ENCODE measurements at regions not wholly inside any gene's neighbourhood (a gene's known extent, or its start where the extent isn't known, plus 50 kb on each side); places are given as distances from the start of the nearest gene placed in this dataset.
"Not testable (repeated sequence)": the region's sequence is repeated elsewhere in the genome, so short reads cannot be mapped to it uniquely, and the experiment has no call there.

DNA sequence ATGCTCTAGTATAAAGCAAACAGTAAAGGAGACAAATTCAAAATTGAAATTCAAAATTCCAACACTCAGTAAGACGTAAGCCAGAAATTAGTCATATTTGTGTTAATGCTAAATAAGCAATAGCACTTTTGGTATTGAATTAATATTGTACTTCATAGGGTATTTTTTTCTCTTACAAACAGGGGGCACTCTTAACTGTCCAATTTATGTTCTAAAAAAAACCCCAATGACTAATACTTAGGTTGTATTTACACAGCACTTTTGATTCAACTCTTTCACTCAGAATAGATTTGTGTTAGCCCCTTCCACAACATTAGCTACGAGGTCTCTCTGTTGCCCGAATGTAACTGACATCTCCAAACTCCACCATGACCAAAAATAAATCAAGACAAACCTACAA lies 284.9 kb upstream of the COBL start:
- in situ Hi-C loops (cut with HindIII; ENCODE audit: low sequenced_read_pairs) = no loop called here
- TF ChIP-seq, protein P1, sequence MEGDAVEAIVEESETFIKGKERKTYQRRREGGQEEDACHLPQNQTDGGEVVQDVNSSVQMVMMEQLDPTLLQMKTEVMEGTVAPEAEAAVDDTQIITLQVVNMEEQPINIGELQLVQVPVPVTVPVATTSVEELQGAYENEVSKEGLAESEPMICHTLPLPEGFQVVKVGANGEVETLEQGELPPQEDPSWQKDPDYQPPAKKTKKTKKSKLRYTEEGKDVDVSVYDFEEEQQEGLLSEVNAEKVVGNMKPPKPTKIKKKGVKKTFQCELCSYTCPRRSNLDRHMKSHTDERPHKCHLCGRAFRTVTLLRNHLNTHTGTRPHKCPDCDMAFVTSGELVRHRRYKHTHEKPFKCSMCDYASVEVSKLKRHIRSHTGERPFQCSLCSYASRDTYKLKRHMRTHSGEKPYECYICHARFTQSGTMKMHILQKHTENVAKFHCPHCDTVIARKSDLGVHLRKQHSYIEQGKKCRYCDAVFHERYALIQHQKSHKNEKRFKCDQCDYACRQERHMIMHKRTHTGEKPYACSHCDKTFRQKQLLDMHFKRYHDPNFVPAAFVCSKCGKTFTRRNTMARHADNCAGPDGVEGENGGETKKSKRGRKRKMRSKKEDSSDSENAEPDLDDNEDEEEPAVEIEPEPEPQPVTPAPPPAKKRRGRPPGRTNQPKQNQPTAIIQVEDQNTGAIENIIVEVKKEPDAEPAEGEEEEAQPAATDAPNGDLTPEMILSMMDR (IDR thresholded peaks at IDR 0.05; ENCODE audit: low read depth, low read length) = no peak

DNA sequence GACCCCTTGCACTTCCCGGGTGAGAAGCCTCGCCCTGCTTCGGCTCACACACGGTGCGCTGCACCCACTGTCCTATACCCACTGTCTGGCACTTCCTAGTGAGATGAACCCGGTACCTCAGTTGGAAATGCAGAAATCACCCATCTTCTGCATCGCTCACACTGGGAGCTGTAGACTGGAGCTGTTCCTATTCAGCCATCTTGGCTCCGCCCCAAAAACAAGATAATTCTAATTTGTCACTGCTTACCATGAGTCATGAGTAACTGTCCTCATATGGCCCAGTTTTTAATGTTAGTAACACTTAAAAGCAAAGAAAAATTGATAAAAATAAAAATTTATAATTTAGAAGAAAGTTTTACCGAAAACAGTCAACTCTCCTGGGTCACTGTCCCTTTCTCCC lies 283.3 kb upstream of the COBL start:
- DNase-seq (ENCODE audit: low read depth, low spot score); H3K4me3 ChIP-seq (ENCODE audit: low read depth, low read length); in situ Hi-C loops (cut with HindIII; ENCODE audit: low sequenced_read_pairs): not testable (repeated sequence)

More for the DNA sequence above, 284.9 kb upstream of the COBL start:
- no peak for DNase-seq (ENCODE audit: low read depth, low spot score)
- H3K4me3 ChIP-seq (ENCODE audit: low read depth, low read length) = no peak overlapping the region

DNA sequence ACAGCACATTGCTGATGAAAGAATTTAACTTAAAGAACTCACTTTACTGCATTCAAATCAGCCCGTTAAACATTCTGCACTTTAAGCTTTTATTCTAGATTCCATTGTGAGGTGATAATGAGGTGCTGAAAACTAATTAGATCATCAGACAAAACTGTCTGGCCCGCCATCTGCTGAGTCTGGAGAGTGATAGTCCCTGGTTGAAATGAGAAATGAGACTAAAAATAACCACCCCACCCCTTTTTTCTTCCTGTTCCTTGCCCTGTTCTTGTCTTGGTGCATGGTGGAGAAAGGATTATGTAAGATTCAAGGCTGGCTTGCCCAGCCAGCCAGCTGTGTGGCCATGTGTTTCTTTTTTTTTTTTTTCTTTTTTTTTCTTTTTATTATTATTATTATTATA lies 277.0 kb upstream of the COBL start:
- in situ Hi-C loops (cut with HindIII; ENCODE audit: low sequenced_read_pairs) = no loop called here
- TF ChIP-seq, protein P1 (IDR thresholded peaks at IDR 0.05; ENCODE audit: low read depth, low read length) = no peak
- no peak for DNase-seq (ENCODE audit: low read depth, low spot score)

DNA sequence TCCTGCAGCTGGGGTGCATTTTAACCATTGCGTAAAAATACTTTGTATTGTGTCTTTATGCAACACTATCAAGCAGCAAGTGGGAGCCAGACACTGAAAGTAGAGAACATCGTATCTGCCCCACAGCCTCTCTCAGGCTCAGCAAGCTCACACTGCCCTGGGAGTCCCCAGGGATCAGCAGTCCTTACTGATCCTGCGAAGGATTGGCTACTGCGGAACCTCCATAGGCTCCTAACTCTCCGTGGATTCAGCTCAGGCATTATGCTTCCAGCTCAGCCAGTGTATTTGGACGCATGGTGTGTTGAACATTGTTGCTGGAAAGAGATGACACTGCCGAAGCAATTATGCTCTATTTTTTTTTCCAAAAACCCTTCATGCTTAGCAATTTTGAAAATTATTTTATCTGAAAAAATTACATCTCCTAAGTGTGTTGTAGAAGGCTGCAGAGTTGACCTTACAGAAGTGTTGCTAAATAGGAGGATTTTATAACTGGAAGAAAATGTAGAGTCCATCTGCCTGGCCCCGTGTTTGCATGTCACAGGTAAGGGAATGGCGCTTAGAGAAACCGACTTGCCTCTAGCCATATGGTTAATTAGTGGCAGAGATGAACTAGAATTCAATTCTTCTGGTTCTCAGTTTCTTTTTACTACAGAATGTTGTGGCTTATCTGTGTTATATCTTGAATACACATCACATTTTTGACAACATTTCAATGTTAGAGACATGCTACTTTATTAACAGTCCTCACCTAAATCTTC lies 276.4 kb upstream of the COBL start:
- H3K4me3 ChIP-seq (ENCODE audit: low read depth, low read length) = no peak overlapping the region
- DNase-seq (ENCODE audit: low read depth, low spot score) = no peak
- TF ChIP-seq, protein P1 (IDR thresholded peaks at IDR 0.05; ENCODE audit: low read depth, low read length) = no peak
- in situ Hi-C loops (cut with HindIII; ENCODE audit: low sequenced_read_pairs) = no loop called here

More for the DNA sequence above, 277.0 kb upstream of the COBL start:
- no peak overlapping the region for H3K4me3 ChIP-seq (ENCODE audit: low read depth, low read length)

DNA sequence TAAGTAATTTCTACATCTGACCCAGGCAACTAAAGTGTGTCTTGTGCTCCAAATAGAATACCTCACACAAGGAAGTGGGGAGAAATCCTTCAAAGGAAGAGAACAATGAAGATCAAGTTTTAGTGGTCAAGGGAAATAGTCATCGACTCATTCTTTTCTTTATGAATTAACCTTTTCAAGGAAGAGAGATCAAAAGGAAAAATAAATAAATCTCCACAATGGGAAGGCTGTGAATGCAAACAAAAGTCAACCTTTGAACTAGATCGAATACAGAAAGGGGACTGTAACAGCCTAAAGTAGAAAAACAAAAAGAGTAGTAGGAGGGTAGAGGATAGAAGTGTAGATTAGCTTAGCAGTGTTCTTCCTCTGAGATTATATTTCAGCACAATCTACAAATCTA lies 274.6 kb upstream of the COBL start:
- in situ Hi-C loops (cut with HindIII; ENCODE audit: low sequenced_read_pairs) = no loop called here
- no peak for DNase-seq (ENCODE audit: low read depth, low spot score)
- TF ChIP-seq, protein P1 (IDR thresholded peaks at IDR 0.05; ENCODE audit: low read depth, low read length) = no peak
- H3K4me3 ChIP-seq (ENCODE audit: low read depth, low read length) = no peak overlapping the region

DNA sequence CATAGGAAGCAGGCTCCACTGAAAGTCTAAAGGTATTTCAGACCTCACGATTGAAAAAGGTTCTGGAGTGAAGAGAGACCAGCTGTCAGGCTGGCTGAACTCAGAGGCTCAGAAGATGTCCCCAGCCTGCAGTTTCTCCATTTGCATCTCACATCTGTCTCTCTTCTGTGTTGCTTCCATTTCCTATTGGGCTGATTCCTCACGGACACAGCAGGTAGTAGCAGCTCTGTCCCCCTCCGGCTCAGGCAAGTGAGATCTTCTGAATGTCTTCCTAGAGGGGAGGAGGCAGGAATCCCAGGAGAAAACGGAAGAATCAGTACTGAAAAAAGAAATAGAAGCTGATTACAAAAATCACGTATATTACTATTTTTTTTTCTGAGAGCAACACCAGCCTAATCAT lies 274.1 kb upstream of the COBL start:
- H3K4me3 ChIP-seq (ENCODE audit: low read depth, low read length) = no peak overlapping the region
- DNase-seq (ENCODE audit: low read depth, low spot score) = no peak
- TF ChIP-seq, protein P1 (IDR thresholded peaks at IDR 0.05; ENCODE audit: low read depth, low read length) = no peak
- in situ Hi-C loops (cut with HindIII; ENCODE audit: low sequenced_read_pairs) = no loop called here

DNA sequence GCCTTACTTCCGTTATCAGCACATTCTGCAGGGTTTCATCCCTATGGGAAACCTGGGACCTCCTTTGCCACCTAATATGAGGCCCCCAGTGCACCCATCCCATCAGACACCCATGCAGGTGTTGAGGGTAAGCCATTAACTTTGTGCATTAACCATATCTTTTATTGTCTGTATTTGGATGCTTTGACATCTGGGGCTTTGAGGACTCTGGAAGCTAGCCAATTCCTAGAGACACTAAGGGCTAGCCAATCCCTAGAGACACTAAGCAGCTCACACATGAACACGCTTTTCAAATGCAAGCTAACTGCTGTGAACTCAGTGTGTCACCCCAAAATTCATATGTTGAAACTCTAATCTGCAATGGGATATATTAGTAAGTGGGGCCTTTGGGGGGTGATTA lies 272.5 kb upstream of the COBL start:
- no peak overlapping the region for H3K4me3 ChIP-seq (ENCODE audit: low read depth, low read length)
- DNase-seq (ENCODE audit: low read depth, low spot score) = no peak
- TF ChIP-seq, protein P1 (IDR thresholded peaks at IDR 0.05; ENCODE audit: low read depth, low read length) = no peak
- in situ Hi-C loops (cut with HindIII; ENCODE audit: low sequenced_read_pairs) = no loop called here
